HG03469 (cell line): ENCODE measurements at regions not wholly inside any gene's neighbourhood (a gene's known extent, or its start where the extent isn't known, plus 50 kb on each side); places are given as distances from the start of the nearest gene placed in this dataset.

Experiments used
- ATAC-seq: cut with Tn5 transposase; IDR thresholded peaks from one replicate; pipeline ENCODE4 v1.9.1; 2021; ENCODE audit warnings: mild to moderate bottlenecking, moderate library complexity, moderate number of reproducible peaks; ENCODE audit not compliant: unreplicated experiment

GRCh38 chr18:30376515-30376914 is 666.0 kb downstream of the DSC3 start:
- no peak for ATAC-seq

DNA sequence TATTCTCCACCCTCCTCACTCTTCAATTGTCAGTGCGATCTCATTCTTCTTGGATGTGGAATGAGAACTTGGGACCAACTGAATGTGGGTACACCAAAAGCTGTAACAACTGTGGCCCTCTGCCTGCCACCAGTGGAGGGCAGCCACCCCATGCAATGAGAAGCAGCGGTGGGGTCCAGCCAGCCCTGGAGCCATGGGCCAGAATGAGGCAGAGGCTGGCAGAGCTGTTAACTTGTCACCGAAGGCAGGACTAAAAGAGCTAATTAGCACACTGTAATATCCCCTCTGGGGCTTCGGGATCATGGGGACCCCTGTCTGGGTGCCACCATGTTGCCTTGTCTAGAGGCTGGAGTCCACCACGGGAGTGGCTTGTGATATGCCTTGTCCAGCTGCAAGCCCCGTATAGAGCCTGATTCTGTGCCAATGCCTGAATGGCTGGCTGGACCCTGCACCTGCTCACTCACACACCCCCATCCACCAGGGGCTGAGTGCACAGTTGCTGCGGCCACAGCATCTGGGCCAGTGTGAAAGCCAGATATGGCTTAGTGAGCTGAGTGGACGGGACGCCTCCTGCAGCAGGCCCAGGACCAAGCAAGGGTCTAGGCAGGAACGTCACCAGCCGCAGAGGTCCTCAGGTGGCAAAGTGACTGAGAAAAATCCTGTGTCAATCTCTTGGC is 680.5 kb downstream of the DSC3 start:
- no peak for ATAC-seq

- ATAC-seq: no peak
Measured at GRCh38 chr18:30359521-30359920, 683.0 kb downstream of the DSC3 start.

GRCh38 chr18:30358555-30358954 is 684.0 kb downstream of the DSC3 start:
- ATAC-seq: no peak

DNA sequence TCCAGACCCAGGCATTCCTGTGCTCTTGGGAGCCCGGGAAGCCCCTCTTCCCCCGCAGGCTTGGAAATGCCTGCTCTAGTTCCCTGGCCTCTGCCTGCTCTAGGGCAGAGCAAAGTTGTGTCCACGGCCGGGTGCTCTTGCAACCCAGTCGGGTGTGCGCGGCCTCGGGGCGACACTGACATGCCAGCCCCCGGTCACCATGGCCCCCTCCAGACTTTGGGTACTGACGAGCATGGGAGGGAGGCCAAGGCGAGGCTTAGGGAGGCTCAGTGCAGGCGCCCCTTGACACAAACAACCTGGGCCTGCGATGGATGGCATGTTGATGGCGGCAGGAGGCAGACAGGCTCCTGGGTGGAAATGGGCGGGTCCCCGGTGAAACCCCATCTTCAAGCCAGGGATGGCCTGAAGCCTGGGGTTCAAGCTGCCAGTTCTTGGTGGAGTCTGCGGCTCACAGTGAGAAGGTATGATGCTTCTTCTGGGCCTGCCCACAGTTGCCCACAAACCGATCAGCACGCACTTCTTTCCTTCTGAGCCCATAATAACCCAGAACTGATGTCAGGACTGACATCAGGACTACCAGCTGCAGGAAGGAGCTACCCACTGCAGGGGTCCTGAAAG is 689.9 kb downstream of the DSC3 start:
- no peak for ATAC-seq

DNA sequence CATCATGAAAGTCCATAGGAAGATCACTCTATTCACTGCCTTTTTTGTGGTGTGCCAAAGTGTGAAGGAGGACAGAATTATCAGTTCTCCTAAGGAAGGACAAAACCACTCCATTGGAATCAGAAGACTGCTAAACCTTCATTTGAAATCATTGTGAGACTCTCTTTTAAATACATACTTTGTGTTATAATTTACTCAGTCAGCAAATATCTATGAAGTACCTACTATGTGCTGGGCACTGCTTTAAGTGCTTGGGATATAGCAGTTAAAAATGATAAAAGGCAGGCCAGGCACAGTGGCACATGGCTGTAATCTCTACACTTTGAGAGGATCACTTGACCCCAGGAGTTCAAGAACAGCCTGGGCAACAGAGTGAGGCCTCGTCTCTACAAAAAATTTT is 692.3 kb downstream of the DSC3 start:
- no peak for ATAC-seq

GRCh38 chr18:30343090-30343489 is 699.5 kb downstream of the DSC3 start:
- no peak for ATAC-seq

- ATAC-seq: no peak
Measured at GRCh38 chr18:30342675-30343074, 699.9 kb downstream of the DSC3 start.

- ATAC-seq: no peak
Measured at GRCh38 chr18:30334781-30335180, 707.8 kb downstream of the DSC3 start.

GRCh38 chr18:30333310-30333709 is 709.2 kb downstream of the DSC3 start:
- ATAC-seq: no peak

DNA sequence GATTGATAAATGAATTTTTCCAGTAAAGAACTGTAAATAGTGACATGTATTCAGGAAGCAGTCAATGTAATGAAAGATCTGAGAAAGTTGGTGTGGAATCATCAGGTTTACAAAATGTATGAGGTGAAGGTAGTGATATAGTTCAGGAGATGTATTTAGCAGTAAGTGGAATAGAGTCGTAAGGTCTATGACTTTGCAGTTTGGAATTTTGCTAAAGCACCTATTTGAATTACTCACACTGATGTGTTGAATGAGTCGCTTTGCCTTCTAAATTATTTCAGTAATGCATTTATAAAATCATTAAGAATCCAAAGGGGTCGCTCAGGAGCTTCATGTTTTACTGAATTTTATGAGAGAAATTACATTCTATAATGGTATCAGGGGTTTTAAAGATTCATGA is 713.7 kb downstream of the DSC3 start:
- no peak for ATAC-seq

DNA sequence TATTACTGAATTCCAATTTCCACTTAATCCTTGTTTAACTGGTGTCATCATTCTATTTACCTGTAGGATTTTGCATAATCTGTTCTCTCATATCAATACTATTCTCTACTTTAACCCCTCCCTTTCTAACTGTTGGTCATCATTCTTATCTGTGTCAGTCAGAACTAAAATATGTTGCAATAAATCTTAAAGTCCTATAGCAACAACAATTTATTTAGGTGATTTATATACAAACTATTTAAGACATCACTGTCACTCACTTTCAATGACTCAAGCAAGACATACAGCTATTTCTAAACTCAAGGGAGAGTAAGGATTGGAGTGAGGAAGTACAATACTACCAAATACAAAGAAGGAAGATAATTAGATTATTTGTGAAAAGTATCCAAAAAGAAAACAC is 740.4 kb downstream of the DSC3 start:
- ATAC-seq: no peak

DNA sequence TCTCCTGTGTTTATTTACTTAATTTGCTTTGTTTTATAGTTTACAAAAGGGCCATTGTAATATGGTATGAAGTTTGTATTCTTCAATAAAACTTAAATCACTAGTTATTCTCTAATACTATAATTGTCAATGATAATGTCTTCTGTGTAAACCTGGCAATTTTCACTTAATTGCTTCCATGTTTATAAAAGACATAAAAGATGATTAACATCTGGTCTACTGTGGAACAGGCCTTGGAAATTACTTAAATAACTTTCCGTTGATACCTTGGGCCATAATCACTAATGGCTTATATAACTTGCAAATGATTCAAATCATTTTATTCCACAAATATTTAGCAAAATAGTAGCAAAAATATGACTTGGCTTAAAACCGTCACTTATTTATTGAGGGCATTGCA is 743.8 kb downstream of the DSC3 start:
- ATAC-seq: no peak

- ATAC-seq: no peak
Measured at GRCh38 chr18:30288662-30289414, 753.7 kb downstream of the DSC3 start.

DNA sequence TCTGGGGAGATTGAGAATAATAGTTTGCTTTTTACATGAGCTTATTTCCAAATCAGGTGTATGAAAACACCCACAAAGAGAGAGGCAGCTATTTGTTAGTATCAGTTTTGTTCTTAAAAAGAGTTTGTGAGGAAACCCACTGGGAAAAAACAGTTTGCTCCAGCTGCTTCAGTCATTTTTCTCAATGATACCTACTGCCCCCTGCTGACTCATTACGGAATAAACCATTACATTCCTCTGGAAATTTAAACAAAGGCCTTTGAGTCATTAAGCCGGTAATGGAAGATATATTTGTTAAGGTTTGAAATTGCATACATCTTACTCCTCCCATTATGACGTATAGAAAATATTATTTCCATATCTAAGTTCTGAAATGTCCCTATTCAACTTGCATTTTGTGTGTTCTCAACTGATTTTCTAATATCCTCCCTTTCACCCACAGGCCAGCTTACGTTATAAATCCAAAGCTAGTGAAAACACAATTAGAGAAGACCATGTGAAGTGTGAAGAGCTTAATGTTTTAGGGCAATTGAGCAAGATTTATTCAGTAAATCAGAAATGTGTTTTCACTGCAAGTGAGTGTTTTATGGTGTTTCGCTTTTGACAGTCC is 761.6 kb downstream of the DSC3 start:
- ATAC-seq: peak; percentile 58

DNA sequence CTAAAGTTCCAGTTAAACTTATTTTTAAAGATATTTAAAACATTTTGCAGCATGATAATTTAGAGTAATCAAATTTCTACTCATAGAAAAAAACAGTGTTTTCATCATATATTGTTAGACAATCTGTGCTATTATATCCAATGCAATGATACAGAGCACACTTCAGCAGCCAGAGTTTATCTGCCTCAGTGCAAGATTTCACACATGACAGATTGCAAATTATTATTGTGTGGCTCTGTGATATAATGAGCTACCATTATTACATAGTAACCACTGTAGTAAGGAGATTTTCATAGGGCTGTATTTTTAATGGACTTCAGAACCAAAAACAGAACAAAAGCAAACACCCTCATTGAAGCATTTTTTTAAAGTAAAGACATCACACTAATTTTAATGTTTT is 762.4 kb downstream of the DSC3 start:
- no peak for ATAC-seq

GRCh38 chr18:30277676-30278075 is 764.9 kb downstream of the DSC3 start:
- no peak for ATAC-seq

DNA sequence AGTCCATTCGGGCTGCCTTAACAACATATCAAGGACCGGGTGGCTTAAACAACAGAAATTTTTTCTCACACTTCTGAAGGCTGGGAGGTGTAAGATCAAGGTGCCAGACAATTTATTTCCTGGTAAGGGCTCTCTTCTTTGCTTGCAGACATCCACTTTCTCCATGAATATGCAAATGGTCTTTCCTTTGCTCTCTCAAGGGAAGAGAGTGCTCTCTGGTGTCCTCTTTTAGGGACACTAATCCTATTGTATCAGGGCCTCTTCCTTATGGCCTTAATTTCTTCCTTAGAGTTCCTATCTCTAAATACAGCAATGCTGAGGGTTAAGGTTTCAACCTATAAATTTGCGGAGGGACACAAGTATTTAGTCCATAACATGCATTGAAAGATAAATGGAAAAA is 770.8 kb downstream of the DSC3 start:
- ATAC-seq: no peak

DNA sequence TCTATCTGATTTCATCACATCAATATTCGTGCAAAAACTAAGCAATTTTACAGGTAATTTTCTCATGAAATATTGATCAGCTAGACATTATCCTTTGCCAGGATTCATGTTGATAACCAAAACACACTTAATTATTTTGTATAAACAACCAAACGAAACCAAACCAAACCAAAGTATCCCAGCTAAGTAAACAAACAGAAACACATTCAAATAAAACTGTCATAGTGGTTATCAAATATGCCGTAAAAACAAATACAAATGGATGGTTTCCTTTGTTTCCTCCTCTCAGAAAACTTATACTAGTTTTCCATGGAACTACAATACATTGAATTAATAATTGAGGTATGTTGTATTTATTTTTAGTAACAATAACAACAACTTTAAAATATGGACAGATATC is 777.4 kb downstream of the DSC3 start:
- no peak for ATAC-seq

DNA sequence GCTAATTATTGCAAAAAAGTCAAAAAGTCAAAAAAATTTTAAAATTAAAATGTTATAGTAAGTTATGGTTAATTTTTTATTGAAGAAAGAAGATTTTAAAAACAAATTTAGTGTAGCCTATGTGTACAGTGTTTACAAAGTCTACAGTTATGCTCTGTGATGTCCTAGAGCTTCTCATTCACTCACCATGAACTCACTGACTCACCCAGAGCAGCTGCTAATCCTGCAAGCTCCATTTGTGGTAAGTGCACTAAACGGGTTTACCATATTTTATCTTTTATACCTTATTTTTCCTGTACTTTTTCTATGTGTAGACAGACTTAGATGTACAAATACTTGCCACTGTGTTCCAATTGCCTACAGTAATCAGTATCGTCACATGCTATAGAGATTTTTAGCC is 788.2 kb downstream of the DSC3 start:
- ATAC-seq: no peak

DNA sequence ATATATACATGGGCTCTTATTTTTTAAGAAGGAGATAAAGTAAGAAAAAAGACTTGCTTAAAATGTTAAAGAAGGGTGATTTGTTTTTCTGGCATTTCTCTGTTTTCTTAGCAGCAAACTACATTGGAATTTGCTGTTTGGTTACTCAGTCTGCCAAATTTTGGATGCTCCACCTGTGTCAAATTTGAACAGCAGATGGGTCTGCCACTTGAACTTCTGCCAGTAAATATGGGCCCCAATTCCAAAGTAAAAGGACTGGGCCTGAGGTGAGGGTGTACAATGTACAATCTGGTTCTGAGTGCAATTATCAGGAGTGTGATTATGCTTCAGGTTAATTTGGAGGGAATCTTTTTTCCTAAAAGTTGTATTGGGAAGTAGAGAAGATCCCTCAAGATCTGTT is 794.5 kb downstream of the DSC3 start:
- no peak for ATAC-seq
